Activated CD4-positive, alpha-beta T cell treated with anti-CD3 and anti-CD28 coated beads for 48 hours (primary cell): ENCODE measurements at regions not wholly inside any gene's neighbourhood (a gene's known extent, or its start where the extent isn't known, plus 50 kb on each side); places are given as distances from the start of the nearest gene placed in this dataset.
"Not testable (repeated sequence)": the region's sequence is repeated elsewhere in the genome, so short reads cannot be mapped to it uniquely, and the experiment has no call there.

Experiments used
- DNase-seq: peaks from one replicate; pipeline ENCODE4 v3.0.0-alpha.2; 2020

- no peak for DNase-seq
Measured at GRCh38 chr3:106839576-106840280, 537.5 kb upstream of the CCDC54 start.

- DNase-seq, result no peak
Measured at GRCh38 chr3:106840319-106840718, 536.9 kb upstream of the CCDC54 start.

- no peak for DNase-seq
Measured at GRCh38 chr3:106842151-106842550, 535.1 kb upstream of the CCDC54 start.

GRCh38 chr3:106844638-106845037, 532.6 kb upstream of the CCDC54 start:
- no peak for DNase-seq

- DNase-seq, result no peak
Measured at GRCh38 chr3:106848099-106848498, 529.1 kb upstream of the CCDC54 start.

- no peak for DNase-seq
Measured at GRCh38 chr3:106850437-106850836, 526.8 kb upstream of the CCDC54 start.

- not testable (repeated sequence) for DNase-seq
Measured at GRCh38 chr3:106858321-106858720, 518.9 kb upstream of the CCDC54 start.

GRCh38 chr3:106860182-106860581, 517.1 kb upstream of the CCDC54 start:
- DNase-seq, result no peak

GRCh38 chr3:106862067-106862466, 515.2 kb upstream of the CCDC54 start:
- no peak for DNase-seq

- no peak for DNase-seq
Measured at GRCh38 chr3:106877627-106878026, 499.6 kb upstream of the CCDC54 start.

GRCh38 chr3:106880206-106880605, 497.0 kb upstream of the CCDC54 start:
- no peak for DNase-seq

GRCh38 chr3:106881186-106881585, 496.1 kb upstream of the CCDC54 start:
- no peak for DNase-seq

- no peak for DNase-seq
Measured at GRCh38 chr3:106882297-106882696, 494.9 kb upstream of the CCDC54 start.

- no peak for DNase-seq
Measured at GRCh38 chr3:106906074-106906473, 471.2 kb upstream of the CCDC54 start.

- no peak for DNase-seq
Measured at GRCh38 chr3:106908181-106908938, 468.9 kb upstream of the CCDC54 start.

GRCh38 chr3:106913111-106913698, 464.0 kb upstream of the CCDC54 start:
- DNase-seq, result no peak

GRCh38 chr3:106913966-106914365, 463.3 kb upstream of the CCDC54 start:
- no peak for DNase-seq

- DNase-seq, result no peak
Measured at GRCh38 chr3:106920609-106921008, 456.6 kb upstream of the CCDC54 start.

GRCh38 chr3:106929081-106929480, 448.2 kb upstream of the CCDC54 start:
- no peak for DNase-seq

GRCh38 chr3:106930086-106930485, 447.2 kb upstream of the CCDC54 start:
- no peak for DNase-seq

- DNase-seq, result no peak
Measured at GRCh38 chr3:106931904-106932303, 445.3 kb upstream of the CCDC54 start.

GRCh38 chr3:106936337-106936736, 440.9 kb upstream of the CCDC54 start:
- no peak for DNase-seq

- no peak for DNase-seq
Measured at GRCh38 chr3:106942051-106942450, 435.2 kb upstream of the CCDC54 start.

GRCh38 chr3:106943071-106943470, 434.2 kb upstream of the CCDC54 start:
- DNase-seq, result no peak
